Stimulated activated CD4-positive, alpha-beta T cell treated with anti-CD3 and anti-CD28 coated beads, Interleukin-4, amount 100 ng/mL, for 48 hours (primary cell): ENCODE measurements at regions not wholly inside any gene's neighbourhood (a gene's known extent, or its start where the extent isn't known, plus 50 kb on each side); places are given as distances from the start of the nearest gene placed in this dataset.

Experiments
- DNase-seq, 2 donors: peaks; one replicate each; pipeline ENCODE4 v3.0.0-alpha.2; 2020; ENCODE audit warnings: low read depth in 2 of 2

DNA sequence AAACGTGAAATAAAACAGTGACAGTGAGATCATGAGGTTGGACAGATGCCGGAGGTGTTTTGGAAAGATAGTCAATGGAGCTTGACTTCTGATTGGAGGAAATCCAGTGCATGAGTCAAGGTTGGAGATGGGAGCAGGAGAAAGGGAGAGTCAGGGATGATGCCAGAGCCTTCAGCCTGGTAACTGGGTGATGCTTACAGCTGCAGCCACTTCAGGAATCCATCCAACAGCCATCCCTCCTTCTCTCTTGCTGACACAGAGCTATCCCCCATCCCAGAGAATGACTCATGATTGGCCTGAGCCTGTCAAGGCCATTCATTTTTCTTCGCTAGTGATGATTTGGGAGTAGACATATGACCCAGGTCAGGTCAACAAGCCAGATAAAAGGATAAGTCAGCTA, 112.8 kb downstream of the SAMD5 start:
- DNase-seq = no peak

DNA sequence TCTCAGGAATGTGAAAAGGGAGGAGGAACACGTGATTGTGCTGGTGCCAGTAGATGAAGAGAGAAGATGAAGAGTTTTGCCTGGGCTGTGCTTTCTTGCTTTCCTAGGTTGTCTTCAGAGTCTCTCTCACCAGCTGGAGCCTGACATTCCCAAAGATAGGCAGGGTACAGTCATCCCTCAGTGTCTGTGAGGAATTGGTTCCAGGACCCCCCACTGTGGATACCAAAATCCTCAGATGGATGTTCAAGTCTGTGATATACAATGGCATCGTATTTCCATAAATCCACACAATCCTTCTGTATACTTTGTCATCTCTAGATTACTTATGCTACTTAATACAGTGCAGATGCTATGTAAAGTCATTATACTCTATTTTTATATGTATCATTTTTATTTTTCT, 113.5 kb downstream of the SAMD5 start:
- no peak for DNase-seq

DNA sequence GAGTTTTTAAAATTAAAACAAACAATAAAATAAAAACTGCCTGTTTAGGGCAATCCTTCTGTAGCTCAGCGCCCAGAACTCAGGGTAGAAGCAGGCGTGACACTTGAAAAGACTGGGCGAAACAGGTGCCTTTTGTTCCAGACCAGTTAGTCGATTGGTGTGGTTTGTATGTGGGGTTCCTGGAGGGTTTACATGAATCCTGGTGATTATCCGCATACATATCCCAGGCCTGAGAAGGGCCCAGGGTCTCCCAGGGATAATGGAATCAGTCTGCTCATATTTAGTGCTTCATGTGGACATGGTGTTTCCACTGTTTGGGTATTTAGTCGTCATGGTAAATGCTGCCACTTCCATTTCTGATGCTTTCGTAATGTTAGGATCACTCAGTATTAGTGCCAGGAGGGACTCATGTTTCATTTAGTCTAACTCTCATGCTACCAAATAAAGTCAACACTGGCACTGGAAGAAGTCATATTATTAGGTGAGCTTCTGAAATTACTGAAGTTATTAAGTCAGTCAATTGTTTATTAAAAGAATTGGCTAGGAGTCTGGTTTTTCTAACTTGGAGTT, 116.5 kb downstream of the SAMD5 start:
- no peak for DNase-seq

DNA sequence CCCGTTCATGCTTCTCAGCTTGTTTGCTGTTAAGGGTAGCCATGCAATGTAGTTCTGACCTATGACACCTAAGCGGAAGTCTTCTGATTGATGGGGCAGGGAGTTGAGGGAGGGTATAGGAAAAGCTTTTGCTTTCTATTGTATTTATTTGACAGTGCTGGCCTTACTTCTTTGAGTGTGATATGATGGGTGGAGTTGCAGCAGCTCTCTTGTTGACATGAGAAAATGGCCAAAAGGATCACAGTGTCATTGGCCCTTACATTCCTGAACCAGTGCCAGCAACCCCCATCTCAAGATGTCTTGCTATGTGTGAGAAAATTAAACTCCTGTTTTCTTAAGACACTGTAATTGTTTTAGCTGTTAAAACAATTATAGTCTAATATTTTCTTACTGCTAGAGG, 117.5 kb downstream of the SAMD5 start:
- no peak for DNase-seq

GRCh38 chr6:147627411-147627810, 118.9 kb downstream of the SAMD5 start:
- no peak for DNase-seq

DNA sequence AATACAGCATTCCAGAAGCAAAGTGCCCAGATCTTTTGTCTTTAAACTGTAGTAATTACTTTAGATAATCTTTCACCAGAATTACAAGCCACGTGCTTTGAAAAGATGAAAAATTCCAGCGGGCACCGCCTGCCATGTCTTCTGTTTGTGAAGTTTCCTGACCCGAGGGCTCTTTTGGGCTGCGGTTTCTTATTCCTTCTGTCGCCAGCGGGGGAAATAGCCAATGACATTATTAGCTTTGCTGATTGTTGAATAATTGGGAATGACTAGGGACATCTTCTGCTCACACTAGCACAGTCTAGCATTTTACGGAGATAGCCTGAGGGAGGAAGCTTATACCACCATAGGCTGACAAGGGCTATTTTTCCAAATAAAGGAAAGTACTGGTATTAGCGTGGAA, 124.7 kb downstream of the SAMD5 start:
- no peak for DNase-seq

GRCh38 chr6:147637620-147638195, 129.2 kb downstream of the SAMD5 start:
- no peak for DNase-seq

- DNase-seq = no peak
Observed at GRCh38 chr6:147639279-147639678, 130.8 kb downstream of the SAMD5 start.

DNA sequence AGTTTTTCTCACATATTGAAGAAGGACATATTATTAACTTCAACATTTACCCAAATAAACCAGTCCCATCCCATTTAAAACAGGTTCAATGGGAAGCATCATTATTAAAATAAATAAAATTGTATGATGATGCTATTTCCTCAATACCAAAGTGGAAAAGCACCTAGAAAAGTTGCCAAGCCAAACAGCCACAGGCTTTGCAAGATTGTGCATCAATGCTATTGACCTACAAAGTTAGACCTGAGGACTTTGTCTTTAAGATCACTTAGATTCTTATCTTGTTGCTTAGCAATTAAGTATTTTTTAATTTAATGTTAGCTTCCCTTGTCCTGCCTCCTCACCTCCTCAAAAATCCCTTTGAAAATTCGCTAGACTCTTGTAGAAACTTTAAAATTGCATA, 132.1 kb downstream of the SAMD5 start:
- no peak for DNase-seq

DNA sequence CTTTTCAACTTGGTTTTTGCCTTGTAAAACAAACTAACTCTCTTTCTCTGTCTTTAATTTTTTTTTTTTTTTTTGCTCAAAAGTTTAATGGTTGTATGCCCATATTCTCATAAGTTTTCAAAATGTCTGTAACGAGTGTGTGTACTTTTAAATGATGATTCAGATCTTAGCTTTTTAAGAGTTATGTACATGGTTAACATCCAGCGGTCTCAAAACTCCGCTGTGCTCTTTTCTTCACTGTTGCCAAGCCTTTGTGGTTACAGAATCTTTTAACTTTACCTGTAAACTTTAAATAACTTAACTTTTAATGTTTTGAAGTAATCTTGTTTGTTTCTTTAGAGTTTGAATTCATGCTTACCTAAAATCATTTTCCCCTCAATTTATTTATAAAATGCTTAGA, 133.0 kb downstream of the SAMD5 start:
- DNase-seq = no peak

DNA sequence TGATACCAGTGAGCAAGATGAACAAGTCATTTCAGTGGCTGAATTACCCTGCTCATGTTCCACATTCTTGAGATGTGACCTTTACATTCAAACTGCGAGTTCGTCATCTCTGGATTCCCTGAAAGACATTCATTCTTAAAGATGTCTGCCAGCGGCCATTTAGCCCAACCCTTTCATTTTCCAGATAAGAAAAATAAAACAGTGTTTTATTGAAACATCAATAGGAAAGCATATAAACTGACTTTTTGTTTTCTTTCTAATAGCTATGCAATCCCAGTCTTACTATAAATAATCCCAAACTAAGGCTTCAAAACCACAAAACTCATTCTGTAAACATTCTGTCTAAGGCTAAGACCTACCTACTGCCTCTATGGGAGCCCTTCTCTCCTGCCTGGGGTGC, 134.0 kb downstream of the SAMD5 start:
- DNase-seq = no peak

DNA sequence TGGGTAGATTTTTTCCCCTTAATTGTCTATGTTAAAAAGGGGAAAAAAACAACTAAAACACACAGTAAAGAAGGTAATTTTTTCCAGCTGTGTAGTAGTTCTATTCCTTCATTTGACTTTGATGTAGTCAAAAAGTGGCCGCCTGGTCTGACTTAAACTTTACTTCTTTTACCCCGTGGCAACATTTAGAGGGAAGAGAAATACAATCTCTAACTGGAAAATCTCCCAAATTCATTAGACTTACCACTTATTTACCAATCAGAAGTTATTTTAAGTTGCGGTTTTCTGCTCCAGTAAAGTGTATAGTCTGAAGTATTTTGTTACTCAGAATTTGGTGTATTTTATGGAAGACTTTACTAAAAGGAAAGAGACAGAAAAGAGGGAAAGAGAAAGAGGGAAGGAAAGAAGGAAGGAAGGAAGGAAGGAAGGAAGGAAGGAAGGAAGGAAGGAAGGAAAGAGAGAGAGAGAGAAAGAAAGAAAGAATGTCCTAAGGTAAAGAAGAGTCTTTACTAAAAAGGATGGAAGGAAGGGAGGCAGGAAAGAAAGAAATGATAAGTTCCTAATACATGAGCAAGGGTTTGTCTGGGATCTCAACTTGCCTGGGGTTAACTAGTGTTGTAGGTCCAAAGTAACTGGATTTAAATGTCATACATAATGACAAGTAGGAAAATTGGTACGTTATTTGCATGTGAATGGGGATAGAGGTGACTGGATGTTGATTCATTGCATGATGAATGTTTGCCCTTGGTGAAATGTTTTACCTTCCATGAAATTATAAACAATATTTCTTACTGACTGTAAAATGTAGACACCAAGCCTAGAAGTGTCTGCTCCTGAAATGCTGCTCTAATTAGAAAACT, 135.1 kb downstream of the SAMD5 start:
- DNase-seq = no peak

- no peak for DNase-seq
Observed at GRCh38 chr6:147648916-147649315, 140.4 kb downstream of the SAMD5 start.

GRCh38 chr6:147651249-147652063, 143.0 kb downstream of the SAMD5 start:
- DNase-seq = no peak

- no peak for DNase-seq
Observed at GRCh38 chr6:147653631-147654030, 145.1 kb downstream of the SAMD5 start.

GRCh38 chr6:147654103-147654845, 145.8 kb downstream of the SAMD5 start:
- no peak for DNase-seq

DNA sequence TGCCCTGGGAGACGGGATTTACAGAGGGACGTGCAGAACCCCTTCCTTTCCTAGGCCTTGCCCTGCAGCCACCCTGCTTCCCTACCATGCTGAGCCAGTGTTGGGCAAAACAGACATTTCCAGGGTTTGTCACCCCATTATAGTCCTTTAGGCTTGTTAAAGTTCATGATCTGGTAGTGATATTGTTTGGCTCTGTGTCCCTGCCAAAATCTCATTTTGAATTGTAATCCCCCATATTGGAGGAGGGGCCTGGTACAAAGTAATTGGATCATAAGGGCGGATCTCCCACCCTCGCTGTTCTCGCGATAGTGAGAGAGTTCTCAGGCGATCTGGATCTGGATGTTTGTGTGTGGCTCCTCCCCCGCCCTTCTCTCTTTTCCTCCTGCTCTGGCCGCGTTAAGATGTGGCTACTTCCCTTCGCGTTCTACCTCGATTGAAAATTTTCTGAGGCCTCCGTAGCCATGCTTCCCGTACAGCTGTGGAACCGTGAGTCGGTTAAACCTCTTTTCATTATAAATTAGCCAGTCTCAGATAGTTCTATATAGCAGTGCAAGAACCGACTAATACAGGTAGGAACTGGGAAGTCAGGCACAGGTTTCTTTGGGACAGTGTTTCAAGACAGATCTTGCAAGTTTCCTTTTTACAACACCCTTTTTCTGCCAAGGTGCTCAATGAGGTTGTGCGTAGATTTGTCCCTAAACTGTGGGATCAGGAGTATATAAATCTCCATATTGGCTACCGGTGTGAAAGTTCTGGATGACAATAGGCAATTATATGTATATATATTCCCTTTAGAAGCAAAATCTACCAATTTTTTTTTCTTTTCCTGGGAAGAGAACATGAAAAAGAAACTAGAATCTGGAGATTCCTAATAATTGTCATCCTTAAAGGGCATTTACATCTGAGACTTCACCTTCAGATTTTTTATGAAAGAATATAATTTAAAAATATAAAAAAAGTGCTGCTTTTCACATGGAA, 152.1 kb downstream of the SAMD5 start:
- DNase-seq = no peak

DNA sequence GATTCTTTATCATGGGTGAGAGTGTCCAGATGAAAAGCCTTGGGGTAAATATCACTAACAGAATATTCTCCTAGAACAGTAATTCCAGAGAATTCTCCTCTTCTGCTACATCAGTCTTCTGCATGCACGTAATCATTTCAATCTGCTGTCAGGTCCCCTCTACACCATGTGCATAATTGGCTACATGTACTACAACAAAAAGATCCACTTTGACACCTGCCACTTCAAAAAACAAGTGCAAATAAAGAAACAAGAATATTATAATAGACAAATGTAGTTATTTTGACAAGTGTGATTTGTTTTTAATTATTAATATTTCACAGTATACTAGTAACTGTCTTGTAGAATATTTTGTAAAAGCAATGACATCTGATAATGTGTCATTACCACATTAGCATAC, 154.2 kb downstream of the SAMD5 start:
- no peak for DNase-seq

- no peak for DNase-seq
Observed at GRCh38 chr6:147664092-147664491, 155.6 kb downstream of the SAMD5 start.

DNA sequence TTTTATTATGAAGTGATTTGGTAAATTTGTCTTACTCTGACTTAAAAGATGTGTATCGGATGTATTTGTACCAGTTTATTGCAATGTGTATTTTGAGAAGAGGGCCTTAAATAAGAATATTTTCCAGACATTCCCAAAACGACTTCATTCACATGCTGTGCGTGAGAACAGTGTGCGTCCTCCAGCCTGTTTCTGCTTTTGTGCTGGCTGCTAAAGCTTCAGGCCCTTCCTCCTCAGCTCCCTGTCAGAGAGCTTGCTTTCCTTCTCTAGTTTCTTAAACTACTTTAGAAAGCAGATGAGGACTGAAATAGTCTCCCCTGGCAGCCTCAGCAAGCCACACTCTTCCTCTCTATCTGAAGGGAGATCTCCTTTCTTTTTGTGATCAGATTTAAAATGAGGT, 157.8 kb downstream of the SAMD5 start:
- DNase-seq = no peak
